Right lobe of liver (tissue), 4 donors: ENCODE measurements at regions not wholly inside any gene's neighbourhood (a gene's known extent, or its start where the extent isn't known, plus 50 kb on each side); places are given as distances from the start of the nearest gene placed in this dataset.

Source experiments
- CTCF ChIP-seq, 4 donors: fragments of 200-600 bp in 3 of 4; fragments of 450-650 bp in 1 of 4; IDR thresholded peaks; one replicate each; pipeline versions ENCODE4 v1.5.1 to v1.8.0; 2016 to 2022; ENCODE audit warnings: antibody characterized with exemption in 4 of 4, mild to moderate bottlenecking in 2 of 4
- POLR2A ChIP-seq: fragments of 450-650 bp; IDR thresholded peaks from one replicate; pipeline ENCODE4 v1.6.1; 2017; ENCODE audit warnings: antibody characterized with exemption, mild to moderate bottlenecking
- donor health status: DM: no; HTN: no; CAD: no.
- donor health status: DM: no; HTN: no; CAD: no.
- donor health status: DM: no; HTN: yes; CAD: no.

- no peak for TF ChIP-seq CTCF (IDR thresholded peaks at IDR 0.05)
- no peak for TF ChIP-seq POLR2A
Measured at GRCh38 chr12:20264026-20264425, 104.3 kb upstream of the PDE3A start.
